T47D (cell line): ENCODE measurements at regions not wholly inside any gene's neighbourhood (a gene's known extent, or its start where the extent isn't known, plus 50 kb on each side); places are given as distances from the start of the nearest gene placed in this dataset.

Source experiments
- DNase-seq, 2 experiments: peaks; one replicate each; pipeline versions ENCODE4 v3.0.0 to v3.0.0-alpha.2; 2011 to 2012; ENCODE audit warnings: low read depth in 1 of 2, low spot score in 1 of 2
- JUND ChIP-seq: IDR thresholded peaks from 2 replicates; pipeline ENCODE4 v1.6.1; 2012; ENCODE audit warnings: low read depth
- in situ Hi-C: cut with HindIII; loops from 2 replicates; pipeline ENCODE4 v1.10.0; 2016; ENCODE audit warnings: low sequenced_read_pairs, low pct_unique_long_range_greater_than_20kb

DNA sequence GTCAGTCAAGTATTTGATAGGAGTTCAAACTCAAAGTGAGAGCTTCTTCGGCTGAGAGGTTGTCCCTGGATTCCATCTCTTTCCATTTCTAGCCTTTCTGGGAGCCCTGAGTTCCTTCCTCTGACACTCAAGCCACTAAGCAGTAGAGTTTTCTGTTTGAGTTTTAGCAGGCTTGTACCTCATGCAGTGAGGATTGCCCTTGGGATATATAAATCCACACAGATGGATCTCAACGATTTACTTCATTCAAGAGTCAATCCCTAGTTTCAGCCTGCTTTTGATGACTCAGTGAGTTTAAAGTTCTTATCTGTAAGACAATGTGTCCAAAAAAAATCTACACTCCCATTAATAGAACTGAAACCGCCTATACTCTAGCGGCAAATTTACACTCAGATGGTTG, 2240.9 kb upstream of the WWC1 start:
- TF ChIP-seq JUND = no peak
- in situ Hi-C loops = no loop called here
- DNase-seq = no peak

DNA sequence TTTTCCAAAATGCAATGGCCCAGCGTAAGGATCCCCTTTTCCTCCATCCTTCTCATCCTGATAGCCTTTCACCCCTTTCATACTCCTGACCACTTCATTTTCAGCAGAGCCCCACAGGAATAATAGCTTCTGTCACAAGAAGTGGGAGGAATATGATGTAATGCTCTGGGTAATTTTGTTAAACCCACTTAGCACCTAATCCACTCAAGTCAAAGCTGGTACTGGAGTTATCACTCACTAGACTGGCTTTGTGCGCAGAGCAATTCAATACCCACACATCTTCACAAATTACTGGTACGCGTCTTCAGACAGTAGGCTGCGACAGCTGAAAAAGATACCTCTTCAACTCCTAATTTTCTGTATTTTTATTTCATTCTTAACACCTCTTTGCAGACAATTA, 2232.8 kb upstream of the WWC1 start:
- TF ChIP-seq JUND = no peak
- in situ Hi-C loops = no loop called here
- DNase-seq = no peak

DNA sequence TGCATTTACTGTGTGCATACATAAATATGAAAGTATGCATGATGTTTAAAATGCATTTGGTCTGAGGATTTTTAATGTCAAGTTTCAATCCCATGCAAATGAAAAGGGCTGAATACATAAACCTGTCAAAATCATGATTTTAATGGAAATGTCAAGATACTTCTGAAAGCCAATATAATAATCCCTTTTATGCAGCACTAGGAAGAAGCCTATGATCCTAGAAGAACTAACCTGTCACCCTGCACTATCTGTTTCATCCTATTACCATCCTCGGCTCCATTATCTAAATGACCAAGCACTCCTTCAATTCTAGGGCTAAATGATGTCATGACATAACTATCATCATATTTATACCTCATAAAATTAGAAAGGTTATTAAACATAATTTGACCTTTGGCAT, 2229.4 kb upstream of the WWC1 start:
- in situ Hi-C loops = no loop called here
- DNase-seq = no peak
- TF ChIP-seq JUND = no peak

DNA sequence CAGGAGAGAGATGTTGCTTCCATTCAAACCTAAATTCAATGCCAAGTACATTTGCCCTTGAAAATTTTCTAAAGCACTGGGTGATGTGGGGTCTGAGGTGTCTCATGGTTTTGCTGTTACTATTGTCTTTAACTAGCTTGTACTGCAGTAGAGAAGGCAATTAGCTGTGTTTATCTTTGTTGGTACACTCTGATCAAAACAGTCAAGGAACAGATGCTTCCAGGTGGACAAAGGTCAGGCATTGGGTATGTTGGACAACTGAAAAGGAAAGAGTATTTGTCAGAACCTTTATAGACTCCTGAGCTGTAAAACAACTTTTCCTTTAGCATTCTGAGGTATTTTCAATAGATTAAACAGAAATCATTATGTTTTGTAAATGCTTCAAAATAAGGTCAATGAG, 2228.7 kb upstream of the WWC1 start:
- TF ChIP-seq JUND = no peak
- DNase-seq = no peak
- in situ Hi-C loops = no loop called here

DNA sequence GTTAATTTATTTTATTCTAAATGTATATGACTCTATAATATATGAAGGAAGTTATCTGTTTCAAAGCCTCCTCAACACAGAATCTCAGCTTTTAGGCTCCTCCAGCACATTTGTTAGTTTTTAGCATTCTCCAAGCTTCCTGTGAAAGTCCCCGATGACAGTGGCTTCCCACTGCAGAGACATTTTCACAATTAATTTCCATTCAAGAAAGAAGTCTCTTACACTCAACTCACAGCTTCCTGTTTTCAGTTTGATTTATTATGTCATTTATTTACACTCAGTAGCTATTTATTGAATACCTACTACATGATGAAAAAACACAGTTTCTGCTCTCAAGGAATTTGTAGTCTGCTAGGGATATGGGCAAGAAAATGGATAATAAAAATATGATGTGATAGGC, 2228.2 kb upstream of the WWC1 start:
- no peak for TF ChIP-seq JUND
- in situ Hi-C loops = no loop called here
- no peak for DNase-seq

DNA sequence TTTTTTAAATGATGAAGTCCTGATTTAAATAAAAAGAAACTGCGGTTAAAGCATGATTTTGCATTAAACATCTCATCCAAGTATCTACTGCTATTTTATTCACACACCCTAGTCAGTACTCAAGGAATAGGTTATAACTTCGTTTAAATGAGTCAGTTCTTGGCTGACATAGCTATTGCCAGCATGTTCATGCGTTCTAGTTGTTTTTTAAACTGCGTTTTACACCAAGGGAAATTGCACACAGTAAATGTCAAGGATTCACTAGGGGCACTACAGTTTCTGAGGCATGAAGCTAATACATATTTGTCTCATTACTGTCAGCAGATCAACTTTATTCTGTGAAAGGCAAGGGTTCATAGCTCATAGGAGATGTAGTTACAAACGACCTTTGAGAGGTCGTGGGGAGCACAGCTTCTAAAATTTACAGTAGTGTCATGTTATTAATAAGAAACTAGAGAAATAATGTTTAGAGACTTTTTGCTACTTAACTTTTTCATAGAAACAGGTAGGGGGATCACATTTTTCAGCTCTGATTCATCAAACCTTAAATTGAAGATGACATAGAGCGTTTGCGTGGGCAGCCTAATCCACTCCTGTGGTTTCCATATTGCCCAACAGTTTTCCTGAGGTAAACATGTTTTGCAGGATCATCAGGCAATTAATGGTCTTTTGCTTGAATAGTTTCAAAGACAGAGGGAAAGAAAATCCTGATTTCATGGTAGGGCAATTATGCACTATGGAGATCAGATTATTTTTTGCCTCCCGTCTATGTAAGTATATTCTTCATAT, 2222.7 kb upstream of the WWC1 start:
- DNase-seq = no peak
- in situ Hi-C loops = no loop called here
- no peak for TF ChIP-seq JUND

DNA sequence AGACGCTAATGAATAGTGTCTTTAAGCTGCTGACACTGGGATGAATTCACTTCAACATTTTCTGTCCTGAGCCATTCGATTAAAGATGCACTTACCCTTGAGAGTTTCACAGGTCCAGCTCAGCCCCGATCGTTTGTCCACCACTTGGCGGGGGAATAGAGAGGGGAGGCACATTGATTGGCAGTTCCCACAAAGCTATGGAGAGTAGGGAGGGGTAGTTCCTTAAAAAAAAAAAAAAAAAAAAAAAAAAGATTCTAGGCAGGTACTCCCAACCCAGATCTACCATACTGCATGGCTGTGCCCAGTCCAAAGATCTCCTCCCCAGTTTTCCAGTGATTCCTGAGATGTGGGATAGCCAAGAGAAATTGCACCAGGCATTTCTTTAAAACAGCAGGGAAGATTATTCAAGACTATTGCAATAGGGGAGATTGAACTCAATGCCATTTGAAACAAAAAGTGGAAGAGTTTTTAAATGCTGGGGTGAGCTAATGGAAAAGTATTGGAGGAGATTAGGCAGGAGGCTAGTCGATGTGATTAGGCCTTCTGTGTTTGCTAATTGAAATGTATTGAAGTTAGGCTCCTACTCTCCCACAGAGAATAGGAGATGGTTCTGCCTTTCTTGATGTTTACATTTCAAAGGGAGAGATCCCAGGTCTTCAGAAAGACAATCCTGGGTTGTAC, 2217.4 kb upstream of the WWC1 start:
- DNase-seq = no peak
- TF ChIP-seq JUND = no peak
- in situ Hi-C loops = no loop called here

DNA sequence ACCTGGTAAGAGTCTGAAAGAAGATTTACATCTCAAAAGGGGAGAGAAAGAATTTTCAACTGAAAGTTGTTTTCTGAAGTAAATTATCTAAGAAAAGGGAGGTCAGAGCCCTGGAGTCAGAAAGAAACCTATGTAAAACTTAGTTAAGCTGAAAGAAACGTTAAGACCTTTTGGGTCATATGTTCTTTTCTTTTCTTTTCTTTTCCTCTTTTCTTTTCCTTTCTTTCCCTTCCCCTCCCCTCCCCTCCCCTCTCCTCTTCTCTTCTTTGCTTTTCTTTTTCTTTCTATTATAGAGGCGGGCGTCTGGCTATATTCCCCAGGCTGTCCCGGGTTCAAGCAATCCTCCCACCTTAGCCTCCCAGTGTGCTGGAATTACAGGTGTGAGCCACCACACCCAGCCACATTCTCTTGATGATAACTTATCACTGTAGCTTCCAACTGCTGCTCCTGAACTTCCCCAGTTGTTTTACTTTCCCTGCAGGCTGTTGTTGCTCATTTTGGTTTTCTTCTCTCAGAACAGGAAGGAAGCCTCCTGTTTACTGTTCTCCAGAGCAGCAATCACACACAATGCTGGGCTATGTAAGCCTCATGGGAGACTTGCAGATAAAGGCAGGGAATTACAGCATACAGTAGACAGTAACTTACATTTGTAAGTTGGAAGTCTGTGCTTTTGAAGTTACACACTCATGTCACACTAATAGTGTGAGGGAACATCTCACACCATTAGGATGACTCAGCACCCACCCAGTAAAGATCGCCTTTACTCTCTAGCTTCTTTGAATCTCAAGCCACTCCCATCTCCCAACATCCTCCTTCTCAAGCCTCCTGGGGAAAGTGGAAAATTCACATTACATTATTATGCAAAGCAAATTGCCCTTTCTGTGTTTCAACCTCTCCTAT, 2216.6 kb upstream of the WWC1 start:
- no peak for TF ChIP-seq JUND
- DNase-seq = no peak

DNA sequence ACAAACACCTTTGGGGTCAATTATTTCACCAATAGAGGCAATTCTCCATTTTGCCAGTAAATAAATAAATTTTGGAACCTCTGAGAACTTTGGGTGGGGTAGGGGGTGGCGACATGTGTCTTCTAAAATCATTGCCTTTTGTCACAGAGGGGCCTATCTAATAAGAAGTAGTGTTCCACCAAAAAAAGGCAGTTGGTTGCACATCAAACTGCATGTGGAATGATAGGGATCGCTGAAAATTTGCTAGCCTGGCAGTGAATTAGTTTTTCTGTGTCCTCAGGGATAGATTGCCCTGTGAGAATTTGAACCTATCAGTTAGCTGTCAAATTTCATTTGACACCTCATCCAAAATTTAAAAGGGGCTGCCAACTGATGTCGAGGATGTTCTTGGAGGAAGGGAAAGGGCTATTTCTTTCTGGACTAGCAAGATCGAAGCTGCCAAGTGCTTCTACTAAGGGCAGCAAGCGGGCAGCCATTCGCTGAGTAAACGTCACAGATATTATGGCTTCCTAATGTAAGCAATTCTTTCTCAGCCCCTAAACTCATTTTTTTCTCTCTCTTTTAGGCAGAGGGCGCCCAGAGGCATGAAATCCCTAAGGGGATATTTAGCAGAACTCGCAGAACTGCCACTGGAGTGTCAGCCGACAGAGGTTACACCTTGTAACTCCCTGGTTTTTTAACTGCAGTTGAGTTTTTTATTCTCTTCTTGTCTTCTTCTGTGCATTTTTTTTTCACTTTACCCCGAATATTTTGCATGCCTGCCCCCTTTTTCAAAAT, 2208.1 kb upstream of the WWC1 start:
- in situ Hi-C loops = no loop called here
- TF ChIP-seq JUND = no peak
- no peak for DNase-seq

More for the DNA sequence above, 2216.6 kb upstream of the WWC1 start:
- in situ Hi-C loops = no loop called here

DNA sequence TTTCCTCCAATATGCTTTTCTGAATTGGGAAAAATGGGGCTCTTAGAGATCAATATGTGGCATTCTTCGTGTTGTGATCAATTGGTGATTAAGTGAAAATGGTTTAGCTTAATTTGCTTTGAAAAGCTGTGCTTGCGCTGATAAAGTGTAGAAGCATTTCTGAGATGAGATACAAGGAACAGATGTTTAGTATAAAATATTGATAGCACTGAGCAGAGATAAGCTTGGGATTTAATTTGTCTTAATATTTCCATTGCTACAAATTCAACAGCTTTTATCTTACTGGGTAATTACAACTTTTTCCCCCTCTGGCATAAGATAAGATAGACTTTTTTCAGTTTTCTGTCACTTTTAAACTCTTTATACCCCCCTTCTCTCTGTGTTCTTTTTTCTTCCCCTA, 2204.9 kb upstream of the WWC1 start:
- no peak for TF ChIP-seq JUND
- in situ Hi-C loops = no loop called here
- no peak for DNase-seq

DNA sequence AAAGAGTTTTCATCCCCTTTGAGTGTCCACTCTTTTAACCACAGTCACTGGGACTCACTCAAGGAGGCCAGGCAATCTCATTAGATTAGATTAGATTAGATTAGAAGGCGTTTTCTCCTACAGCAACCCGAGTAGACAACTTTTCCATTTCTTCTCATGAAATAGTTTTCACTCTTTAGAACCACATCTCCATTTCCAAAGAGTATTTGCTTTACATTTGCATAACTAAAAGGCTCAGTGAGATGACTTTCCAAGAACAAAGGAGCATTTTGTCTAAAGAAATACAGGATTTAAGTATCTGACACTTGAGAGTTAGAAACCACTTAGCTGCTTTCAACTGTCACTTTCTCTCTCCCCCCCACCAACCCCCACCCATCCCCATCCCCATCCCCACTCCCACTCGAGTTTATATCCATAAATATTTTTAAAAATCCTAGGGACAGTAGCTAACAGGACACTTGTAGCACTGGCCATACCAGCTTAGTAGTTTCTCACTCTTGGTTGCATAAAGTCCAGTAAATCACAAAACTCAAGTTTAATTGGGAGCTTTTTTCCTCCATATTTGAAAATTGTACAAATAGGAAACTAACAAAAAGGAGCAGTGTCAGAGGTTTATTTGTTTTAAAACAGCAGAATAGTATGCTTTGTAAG, 2202.9 kb upstream of the WWC1 start:
- TF ChIP-seq JUND = no peak
- DNase-seq = no peak
- in situ Hi-C loops = no loop called here

DNA sequence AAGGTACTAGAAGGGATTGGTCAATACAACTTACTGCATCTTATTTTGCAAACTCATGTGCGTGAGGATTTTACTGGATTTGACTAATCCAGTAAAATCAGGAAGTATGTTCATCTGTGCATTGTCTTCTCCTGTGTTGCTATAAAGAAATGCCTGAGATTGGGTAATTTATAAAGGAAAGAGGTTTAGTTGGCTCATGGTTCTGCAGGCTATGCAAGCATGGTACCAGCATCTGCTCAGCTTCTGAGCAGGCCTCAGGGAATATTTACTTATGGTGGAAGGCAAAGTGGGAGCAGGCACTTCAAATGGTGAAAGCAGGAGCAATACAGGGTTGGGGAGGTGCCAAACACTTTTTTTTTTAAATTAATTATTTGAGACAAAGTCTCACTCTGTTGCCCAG, 2199.5 kb upstream of the WWC1 start:
- TF ChIP-seq JUND = no peak
- DNase-seq = no peak
- in situ Hi-C loops = no loop called here
